EL (cell line): ENCODE measurements at regions not wholly inside any gene's neighbourhood (a gene's known extent, or its start where the extent isn't known, plus 50 kb on each side); places are given as distances from the start of the nearest gene placed in this dataset.

Experiments
- DNase-seq: peaks from one replicate; pipeline ENCODE4 v3.0.0-alpha.2; 2016

DNA sequence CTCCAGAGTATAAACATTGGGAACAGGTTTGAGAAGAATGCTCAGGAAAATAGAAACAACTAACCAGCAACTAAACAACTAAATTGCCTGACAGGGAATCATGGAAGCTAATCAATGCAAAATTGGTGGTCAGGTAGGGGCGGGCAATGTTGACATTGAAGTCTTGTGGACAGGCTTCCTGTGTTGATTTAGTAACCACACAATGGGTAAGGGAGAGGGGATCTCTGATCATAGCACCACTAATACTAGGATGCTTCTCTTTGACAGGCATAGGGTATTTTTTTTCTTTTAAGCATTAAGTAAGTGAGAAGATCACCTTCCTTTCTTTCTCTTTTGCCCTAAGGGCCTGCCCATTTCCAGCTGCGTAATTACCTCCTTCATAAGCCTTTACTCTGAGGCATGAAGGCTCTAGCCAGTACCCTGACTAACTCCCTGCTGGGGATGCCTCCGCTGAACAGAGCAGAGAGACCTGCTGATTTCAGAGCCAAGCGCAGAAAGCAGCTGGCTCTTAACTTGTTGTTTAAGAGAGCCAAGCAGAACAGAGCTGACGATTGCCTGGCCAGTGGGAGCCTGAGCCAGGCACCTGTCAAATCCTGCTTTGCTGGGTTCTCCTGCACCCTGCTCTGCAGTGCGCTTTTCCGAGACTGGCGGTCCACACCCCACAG, 118.7 kb downstream of the BMP2 start:
- DNase-seq, result no peak

DNA sequence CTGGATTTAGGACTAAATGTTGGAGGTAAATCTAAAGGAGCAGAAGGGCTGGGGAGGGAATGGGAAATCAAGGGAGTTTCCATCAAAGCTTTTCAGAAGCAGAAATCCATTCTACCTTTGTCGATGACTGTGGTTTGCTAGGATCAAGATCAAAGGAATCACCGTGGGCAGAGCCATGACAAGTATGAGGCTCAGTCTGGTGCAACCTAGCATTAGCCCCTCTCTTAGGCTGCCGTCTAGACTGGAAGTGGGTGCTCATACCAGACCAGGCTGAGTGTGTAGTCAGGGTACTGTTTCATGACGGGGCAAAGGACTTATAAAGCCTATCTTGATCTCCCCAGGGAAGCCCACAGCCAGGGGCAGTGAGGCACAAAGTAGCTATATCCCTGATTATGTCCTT, 120.5 kb downstream of the BMP2 start:
- no peak for DNase-seq

DNA sequence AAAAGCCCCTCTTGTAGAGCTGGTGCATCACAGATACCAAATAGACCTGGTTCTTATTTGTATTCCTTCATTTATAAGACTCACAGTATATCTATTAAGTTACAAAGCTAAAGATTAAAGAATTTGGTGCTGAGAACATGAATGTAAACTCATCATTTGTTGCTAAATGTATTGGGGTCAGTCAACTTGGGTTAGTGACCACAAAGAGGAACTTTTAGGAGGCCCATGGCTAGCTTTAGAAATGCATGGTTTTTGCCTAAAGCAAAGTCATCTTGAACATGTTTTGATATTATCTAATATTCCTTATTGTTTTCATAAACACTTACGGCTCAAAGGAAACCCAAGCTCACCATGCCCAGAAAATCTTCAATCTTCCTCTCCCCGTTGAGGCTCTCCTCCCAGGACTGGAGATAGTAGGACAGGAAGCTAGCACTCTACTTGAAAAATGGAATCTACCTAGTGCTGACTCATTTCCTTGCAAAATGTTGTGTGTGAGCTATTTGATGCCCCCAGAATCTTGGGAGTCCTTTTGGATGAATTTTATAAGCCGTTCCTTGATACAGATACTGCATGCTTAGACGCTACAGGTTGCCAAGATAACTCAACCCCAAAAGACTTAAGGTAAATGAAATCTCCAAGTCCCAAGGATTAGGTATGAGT, 121.4 kb downstream of the BMP2 start:
- DNase-seq, result no peak

DNA sequence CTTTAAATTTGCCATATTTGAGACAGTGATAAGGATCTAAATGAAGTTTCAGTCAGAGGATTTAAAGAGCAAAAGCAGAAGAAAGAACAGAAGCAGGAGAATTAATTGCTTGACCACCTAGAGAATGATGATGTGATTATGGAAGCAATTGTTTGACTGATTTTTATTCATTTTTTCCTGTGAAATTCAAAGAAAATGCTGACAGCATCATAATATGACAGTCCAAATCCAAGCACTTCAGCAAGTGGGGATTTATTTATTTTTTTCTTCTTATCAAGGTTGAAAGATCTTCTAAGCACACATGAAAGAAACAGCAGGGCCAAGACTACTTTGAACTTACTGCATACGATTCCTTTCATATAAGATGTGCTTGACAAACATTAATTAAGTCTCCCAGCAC, 125.2 kb downstream of the BMP2 start:
- no peak for DNase-seq

DNA sequence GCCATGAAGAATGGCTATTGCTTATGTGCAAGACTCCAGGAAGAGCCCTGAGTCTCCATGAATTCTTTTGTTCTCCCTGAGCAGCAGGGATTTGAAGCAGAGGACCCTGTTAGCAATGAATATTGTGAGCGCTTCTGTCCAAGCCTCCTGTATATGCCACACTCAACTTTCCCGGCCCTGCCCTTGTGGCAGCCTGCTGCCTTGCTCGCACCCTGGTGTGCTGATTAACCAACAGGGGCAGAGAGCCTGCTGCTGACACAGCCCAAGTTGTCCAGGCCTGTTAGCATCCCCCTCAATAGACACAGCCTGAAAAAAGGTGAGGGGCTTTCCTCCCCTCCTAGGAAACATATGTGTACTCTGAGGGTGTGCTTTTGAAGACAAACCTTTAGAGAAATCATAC, 131.4 kb downstream of the BMP2 start:
- no peak for DNase-seq

DNA sequence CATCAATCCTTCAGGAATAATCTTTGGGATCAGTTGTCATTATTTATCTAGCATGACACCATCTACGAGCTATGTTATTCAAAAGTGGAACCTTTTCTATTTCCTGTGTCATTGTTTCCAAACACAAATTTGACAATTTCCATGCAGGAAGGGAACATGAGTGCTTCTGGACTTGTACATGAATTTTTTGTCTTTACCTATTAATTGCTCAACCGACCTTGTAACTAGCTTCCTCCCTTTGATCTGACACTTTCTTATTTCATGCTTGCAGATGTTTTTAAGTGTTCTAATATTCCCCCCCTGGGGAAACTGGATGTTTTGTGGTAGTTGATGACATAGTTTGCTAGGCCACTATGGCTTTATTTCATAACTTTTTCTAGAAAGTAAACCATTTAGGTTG, 139.4 kb downstream of the BMP2 start:
- DNase-seq, result no peak

DNA sequence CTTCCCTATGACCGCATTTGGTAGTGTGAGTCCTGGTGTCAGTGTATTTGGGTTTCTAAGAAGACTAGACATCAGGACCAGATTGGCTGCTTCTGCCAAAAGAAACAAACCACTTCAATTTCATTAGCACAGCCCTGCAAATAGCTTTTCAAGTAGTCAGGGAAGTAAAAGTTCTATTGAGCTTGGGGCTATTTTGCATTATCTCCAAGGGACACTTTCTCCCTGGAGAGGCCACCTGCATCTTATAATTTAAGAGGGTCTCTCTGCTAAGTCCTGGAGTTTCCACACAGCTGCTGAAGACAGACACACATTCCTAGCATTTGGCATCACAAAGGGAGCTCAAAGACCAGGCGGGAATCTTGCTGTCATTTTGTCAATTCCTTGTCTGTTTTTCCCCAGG, 141.2 kb downstream of the BMP2 start:
- no peak for DNase-seq

DNA sequence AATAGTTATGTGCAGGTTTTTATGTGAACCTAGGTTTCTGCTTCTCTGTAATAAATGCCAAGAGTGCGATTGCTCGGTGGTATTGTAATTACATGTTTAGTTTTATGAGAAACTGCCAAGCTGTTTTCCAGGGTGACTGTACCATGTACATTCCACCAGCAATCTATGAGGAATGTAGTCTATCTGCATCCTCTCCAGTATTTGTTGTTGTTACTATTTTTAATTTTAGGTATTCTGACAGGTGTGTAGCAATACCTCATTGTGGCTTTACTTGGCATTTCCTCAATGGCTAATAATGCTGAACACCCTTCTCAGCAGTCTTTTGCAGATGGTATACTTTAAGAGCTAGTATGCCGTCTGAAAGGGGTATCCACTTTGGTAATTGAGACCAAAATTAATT, 142.1 kb downstream of the BMP2 start:
- DNase-seq, result no peak

DNA sequence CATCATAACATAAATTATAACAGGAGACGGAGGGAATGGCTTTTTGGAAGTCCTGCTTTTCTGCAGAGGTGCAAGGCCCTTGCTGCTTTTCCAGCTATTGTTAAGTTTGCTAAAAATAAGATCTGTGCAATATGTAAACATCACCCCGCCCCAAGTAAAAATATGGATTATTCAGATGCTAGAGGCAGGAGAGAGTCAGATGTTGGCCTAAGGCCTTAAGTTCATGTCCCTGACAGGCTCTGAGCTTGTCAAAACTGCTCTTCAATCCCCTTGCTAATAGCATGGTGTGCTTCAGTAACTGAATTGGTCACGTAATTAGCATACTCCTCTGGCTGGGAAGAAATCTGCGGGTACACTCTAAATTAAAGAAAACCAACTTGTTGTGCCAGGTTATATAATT, 147.5 kb downstream of the BMP2 start:
- DNase-seq, result no peak

DNA sequence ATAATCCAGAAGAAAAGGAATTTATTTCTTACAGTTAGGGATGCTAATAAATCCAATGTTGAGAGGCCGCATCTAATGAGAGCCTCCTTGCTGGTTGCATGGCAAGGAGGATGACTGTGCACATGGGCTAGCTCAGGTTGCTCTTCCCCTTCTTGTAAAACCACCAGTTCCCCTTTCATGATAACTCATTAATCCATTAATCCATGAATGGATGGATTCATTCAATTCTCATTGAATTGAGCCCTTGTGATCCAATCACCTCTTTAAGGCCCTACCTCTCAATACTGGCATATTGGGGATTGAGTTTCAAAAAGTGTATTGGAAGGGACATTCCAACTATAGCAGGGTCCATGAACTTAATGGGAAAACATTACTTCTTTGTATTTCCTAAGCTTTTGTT, 149.5 kb downstream of the BMP2 start:
- DNase-seq, result no peak

DNA sequence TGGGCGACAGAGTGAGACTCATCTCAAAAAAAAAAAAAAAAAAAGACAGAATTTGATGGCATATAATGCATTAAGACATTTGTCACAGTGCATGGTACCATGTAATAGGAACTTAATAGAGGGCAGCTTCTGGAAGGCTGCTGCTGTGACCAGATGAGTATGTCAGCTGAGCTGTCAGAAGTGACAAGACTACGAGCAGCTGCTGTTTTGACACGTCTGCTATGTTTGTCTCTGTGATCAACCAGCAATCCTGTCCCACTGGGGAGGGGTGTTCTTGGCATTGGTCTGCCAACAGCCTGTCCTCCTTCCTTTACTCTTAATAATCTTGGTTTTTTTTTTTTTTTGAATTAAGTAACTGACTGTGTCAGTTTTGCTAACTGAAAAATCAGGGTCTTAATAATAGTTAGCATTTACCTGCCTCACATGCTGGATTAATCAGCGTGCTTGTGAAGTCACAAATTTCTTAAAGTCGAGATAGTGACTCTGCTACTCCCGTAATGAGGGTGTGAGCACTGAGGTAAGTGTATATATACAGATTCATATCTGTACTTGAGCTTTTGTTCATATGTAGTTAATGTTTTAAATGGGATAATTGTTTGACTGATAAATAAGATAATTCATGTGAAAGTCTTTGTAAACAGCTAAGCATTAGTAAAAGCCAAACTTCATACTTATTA, 152.4 kb downstream of the BMP2 start:
- no peak for DNase-seq

DNA sequence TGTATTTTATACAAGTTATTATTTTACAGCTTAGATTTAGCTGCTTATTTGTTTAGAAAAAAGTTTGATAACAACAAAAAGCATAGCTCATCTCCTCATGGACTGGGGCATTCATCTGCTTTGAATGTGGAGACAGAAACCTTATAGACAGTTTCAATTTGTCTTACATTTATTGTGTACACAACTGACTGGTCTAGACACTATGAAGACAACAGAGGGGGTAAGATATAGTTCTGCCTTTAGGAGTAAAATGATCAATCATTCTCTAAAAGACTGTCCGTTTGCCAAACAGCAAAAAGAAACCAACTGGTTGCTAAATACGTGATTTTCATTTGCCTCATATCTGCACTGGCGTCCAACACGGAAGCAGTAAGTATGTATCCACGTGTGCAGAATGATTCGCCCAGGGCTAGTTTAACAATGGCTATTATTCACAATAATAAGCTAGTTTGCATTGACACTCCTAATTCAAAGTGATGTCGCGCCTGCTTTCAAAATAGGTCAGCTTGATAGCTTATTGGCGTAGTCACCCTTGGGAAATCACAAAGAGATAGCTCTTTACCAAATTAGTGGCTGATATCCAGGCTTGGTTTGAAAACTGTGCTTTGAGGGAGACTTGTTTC, 153.6 kb downstream of the BMP2 start:
- no peak for DNase-seq

DNA sequence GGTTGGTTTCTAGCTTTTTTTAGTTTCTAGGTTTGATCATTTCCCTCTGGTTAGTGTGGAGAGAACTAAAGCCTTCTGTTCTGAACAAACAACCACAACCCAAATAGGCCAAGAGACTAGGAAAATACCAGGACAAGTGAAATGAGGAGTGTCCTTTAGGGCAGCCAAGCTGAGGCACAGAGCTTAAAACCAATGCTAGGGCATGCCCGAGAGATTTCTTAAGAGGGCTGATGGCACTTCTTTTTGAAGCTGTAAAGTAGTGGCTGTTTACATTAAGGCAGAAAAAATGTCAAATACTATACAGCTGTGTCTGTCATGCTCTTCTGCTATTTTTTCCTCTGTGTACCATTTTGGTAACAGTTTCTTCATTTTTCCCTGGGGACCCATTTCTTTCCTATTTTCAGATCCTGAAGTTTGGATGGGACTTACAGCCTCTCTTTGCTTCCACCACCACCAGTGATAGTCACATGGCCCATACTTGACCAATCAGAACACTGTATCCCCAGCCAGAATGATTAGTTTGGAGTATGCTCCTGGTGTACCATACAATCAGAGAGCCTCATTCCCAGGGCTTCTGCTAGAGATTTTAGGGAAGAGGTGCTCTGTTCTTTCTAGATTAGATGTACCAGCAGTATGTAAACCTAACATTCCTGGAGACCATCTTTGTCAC, 154.4 kb downstream of the BMP2 start:
- no peak for DNase-seq

DNA sequence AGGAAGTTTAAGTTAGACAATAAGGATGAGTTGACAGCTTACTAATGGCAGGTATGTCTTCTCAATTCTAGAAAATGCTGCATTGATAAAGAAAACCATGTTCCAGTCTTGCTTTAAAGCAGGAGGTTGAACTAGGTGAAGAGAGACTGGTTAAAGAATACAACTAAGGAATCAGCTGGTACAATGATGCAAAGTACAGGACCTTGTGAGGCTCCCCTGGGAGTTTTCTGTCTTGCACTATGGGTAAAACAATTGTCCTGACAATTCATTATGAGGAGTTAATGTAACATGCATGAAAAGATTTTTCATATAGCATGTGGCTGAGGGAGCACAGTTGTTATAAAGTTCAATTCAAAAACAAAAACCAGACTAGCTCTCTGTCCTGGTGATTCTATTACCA, 157.2 kb downstream of the BMP2 start:
- no peak for DNase-seq

DNA sequence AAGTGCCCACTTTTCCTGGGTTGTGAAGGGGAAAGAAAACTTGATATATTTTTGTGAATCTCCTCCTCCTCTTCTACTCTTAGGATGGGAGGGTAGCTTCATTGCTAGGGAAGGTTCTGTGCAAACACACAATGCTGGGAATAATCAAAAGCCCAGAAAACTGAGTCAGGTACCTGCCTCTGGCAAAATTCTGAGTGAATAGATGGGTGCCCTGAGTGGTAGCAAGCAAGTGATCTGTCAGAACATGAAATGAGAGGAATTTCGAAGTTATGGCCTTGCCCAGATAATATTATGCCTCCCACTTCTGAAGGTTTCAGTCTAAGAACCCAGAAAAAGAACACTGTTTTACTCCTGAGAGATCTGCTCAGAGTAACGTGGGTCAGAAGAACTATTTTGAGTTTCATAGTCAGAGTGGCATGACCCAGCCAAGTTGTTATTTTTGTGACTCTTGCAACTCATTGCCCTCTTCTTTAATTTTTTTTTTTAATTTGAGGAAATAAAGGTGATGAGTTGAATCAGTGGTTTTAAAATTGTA, 158.3 kb downstream of the BMP2 start:
- DNase-seq, result no peak

DNA sequence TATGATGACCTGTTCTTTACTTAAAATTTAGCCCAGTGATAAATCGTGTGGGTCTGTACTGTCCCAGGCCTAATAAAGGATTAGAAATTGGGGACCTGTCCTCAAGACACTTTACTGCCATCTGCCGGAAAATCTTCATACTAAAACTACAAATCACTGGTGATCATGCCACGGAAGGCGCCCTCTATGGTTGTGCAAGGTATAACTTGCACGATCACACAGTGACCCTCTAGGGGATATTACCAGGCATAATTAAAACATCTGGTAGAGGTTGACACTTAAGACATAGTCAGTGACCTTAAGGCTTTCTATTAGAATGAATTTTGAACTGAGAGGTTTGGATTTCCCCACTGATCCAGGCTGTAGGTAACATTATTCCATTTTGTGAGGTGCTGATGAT, 172.6 kb downstream of the BMP2 start:
- DNase-seq, result no peak

DNA sequence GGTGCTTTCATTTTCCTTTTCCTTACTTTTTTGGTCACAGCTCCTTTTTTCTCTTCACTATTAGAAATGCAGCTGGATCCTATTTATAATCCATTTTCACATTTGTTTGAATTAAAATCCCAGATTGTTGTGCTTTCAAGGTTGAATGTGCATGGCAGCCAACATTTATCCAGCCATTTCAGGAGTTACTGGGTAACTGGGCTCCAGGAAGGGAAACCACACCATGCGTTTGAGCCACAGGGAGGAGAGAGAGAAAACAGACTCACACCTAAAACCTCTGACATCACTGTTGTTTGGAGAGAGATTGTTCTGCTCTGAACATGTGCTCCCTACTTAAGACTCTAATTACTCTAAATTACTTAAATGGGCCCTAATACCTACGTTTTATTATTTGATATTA, 173.4 kb downstream of the BMP2 start:
- no peak for DNase-seq

DNA sequence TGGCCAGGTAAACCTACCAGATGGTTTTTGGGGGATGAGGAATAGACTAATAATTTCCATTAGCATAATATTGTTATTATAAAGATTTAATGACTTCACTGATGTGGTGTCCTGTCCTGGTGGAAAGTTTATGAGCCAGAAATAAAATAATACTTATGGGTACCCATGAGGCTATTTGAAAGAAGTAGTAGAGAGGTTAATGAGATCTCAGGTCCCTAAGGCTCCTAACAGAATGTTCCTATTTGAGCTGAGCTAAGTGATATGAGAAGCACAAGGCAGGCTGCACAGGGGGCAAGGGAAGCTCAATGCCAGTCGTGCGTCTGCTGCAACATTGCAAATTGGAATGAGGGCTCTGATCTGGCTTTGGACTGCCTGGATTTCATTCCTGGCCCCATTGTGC, 174.1 kb downstream of the BMP2 start:
- no peak for DNase-seq

DNA sequence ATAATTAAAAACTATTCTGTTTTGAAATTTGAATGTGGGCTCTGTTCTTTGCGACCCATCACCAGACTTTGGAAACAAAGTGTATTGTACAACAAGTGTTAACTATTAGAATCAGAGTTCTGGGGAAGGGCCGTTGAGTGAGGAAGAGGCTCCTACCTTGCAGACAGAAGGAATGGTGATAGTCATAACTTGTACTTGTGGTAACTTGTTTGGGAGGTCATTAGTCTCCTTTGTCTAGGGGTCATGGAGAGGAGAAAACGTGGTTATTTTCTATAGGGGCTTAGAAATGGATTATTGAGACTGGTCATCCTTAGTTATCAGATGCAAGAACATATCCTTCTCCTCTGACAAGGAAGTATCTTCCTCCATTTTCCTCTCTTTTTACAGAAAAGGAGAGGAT, 174.8 kb downstream of the BMP2 start:
- DNase-seq, result no peak

DNA sequence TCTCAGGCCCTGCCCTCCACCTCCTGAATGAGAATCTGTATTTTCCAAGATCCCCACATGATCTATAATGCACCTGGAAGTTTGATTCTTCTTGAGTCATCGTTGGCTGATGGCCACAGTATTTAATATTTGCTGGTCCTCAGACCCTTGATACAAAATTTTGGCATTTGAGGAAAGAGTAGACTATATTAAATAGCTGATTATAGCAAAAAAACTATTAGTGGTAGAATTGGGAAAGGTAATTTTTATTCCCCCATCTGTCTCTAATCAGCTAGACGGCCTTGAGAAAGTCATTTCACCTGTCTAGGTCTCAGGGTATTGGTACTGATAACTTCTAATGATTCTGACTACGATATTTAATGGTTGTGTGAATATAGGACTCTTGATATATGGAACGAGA, 176.8 kb downstream of the BMP2 start:
- DNase-seq, result no peak

DNA sequence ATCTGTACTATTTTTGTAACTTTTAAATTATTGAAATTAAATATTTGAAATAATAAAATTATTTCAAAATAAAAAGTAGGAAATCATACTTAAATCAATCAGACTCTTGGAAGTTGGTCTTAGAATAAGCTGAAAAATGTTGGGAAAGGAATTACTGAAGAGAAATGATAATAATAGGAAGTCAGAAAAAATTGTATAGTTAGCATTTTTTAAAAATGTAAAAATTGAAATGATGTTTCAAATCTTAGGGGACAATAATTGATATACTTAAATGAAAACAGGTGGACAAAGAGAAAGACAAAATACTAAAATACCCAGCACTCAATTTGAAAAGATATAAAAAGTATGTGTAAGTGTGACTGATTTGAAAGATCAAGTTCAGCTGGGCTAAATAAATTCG, 186.1 kb downstream of the BMP2 start:
- no peak for DNase-seq

DNA sequence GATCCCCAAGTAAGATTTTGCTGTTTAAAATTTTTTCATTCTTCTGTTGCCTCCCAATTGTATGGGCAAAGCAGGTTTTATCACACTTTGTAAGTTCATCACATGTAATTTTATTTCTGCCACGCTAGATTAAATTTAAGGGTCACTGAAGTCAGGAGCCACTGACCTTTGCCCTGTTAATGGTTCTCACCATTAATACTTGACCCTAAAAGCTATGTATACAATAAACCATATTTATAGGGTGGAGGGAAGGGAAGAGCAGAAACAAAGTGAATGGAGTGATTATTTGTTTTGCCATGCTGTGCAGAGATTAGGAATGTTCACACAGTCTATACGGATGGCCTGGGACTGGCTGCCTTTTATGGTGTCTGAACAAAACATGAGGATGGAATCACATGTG, 186.7 kb downstream of the BMP2 start:
- DNase-seq, result no peak

DNA sequence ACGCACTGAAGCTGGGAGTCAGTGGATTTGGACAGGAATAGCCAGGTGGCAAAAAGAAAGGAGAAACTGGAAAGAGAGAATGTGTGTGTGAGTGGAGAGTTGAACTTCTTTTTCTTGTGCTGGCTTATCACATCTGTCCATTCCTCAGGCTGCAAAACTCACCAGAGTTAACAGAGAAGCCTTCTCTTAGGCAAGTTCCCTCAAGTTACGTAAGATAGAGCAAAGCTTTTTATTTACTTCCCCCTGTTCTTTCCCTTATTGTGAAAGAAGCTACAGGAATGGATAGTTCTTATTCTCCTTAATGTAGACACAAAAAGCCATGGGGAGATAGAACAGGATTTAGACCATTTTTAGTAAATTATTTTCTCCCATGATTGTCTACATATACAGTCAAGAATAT, 188.6 kb downstream of the BMP2 start:
- no peak for DNase-seq
